ENCODE measurements at regions not wholly inside any gene's neighbourhood (a gene's known extent, or its start where the extent isn't known, plus 50 kb on each side); places are given as distances from the start of the nearest gene placed in this dataset.

DNA sequence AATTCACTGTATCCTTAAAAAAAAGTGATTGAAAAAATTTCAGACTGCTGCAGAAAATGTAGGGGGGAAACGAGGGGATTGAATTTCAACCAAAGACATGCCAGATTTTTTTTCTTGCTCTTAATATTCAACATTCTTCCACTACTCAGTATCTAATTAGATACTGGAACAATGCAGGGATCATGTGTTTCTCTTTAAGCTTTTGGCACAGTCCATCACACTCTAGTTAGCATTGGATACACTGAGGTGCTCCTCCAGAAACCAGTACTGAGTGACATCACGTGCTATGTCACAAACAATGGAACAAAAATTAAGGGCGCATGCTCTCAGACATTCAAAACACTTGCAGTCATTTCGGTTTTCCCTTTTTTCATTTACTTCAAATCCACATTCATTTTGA is 298.6 kb upstream of the PSMD7 start:
- no peak for DNase-seq (ENCODE audit: low spot score in 2 of 2)
- Histone ChIP-seq H3K27ac (no peak overlapping the region), H3K4me1 (no peaks in the 10 kb centered on the region), H3K27me3 (no peaks in the 10 kb centered on the region), H3K9me3 (peaks cover 0 to 19% (median 0%) of the 10 kb centered on the region in 4 donors), H3K36me3 (no peaks in the 10 kb centered on the region), H3K4me3 (no peak overlapping the region)
- no peak for TF ChIP-seq EP300 (IDR thresholded peaks at IDR 0.05)
- no peak for TF ChIP-seq POLR2A (IDR thresholded peaks at IDR 0.05)
- TF ChIP-seq, protein P1, sequence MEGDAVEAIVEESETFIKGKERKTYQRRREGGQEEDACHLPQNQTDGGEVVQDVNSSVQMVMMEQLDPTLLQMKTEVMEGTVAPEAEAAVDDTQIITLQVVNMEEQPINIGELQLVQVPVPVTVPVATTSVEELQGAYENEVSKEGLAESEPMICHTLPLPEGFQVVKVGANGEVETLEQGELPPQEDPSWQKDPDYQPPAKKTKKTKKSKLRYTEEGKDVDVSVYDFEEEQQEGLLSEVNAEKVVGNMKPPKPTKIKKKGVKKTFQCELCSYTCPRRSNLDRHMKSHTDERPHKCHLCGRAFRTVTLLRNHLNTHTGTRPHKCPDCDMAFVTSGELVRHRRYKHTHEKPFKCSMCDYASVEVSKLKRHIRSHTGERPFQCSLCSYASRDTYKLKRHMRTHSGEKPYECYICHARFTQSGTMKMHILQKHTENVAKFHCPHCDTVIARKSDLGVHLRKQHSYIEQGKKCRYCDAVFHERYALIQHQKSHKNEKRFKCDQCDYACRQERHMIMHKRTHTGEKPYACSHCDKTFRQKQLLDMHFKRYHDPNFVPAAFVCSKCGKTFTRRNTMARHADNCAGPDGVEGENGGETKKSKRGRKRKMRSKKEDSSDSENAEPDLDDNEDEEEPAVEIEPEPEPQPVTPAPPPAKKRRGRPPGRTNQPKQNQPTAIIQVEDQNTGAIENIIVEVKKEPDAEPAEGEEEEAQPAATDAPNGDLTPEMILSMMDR (IDR thresholded peaks at IDR 0.05), result no peak
- 52 to 54% methylated on average over 4 of the region's 4 CpGs for WGBS, 2 donors

DNA sequence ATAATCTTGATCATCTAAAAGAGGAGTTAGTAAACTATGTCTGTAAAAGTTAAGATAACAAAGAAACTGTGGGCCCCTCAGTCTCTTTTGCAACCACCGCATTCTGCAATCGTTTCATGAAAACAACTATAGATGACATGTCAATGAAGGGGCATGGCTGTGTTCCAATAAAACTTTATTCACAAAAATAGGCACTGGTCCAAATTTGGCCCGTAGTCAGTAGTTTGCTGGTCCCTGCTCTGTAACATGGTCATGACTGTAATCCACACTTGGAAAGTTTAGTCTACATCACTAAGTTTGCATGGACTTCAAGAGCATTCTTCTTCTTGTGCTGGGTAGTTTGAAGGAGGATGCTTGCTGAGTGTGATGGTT is 299.3 kb upstream of the PSMD7 start:
- H3K27ac ChIP-seq, result no peak overlapping the region

DNA sequence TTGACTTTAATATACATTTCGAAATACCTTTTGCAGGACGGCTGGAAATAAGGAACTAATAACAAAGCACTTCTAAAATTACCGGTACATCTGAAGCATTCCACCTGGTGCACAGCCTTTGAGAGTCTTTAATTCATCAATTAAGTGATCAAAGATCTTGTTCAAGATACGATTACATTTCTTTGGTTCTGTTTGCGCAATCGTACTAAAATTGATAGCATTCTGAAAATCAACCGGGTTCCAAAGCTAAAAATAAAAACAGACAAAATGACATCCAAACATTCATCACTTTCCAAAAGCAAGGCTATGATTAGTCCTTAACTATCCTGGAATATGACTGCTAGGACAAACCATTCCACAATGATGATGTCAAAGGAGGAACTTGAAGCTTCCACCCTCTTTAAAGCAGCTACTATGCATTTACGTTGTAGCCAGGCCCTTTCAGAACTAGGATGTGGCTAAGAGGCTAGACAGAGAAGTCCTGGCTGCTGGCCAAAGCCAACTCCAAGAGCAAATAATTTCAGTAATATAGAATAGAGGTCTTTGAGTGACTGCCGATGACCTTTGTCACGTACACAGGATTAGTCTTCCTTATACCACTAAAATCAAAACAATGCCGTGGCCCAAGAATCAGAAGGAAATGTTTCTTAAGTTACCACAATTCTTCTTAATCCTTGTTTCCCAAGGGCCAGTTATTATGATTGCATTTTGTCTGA is 299.8 kb upstream of the PSMD7 start:
- no peak for TF ChIP-seq POLR2A (IDR thresholded peaks at IDR 0.05)
- TF ChIP-seq, protein P1 (IDR thresholded peaks at IDR 0.05), result no peak
- no peak for TF ChIP-seq EP300 (IDR thresholded peaks at IDR 0.05)
- DNase-seq (ENCODE audit: low spot score in 2 of 2), result no peak
- no peaks in the 10 kb centered on the region for H3K36me3 ChIP-seq
- H3K27me3 ChIP-seq, result no peaks in the 10 kb centered on the region
- H3K4me3 ChIP-seq, result no peak overlapping the region
- no peaks in the 10 kb centered on the region for H3K4me1 ChIP-seq
- WGBS, 2 donors, result 54 to 59% methylated on average over 11 of the region's 11 CpGs
- H3K27ac ChIP-seq, result no peak overlapping the region
- peaks cover 0 to 17% (median 0%) of the 10 kb centered on the region in 4 donors for H3K9me3 ChIP-seq

More for the DNA sequence above, 299.3 kb upstream of the PSMD7 start:
- Histone ChIP-seq H3K9me3 (peaks cover 0 to 15% (median 0%) of the 10 kb centered on the region in 4 donors), H3K36me3 (no peaks in the 10 kb centered on the region), H3K4me1 (no peaks in the 10 kb centered on the region), H3K4me3 (no peak overlapping the region), H3K27me3 (no peaks in the 10 kb centered on the region)
- DNase-seq (ENCODE audit: low spot score in 2 of 2), result no peak
- TF ChIP-seq POLR2A (IDR thresholded peaks at IDR 0.05), result no peak
- no peak for TF ChIP-seq EP300 (IDR thresholded peaks at IDR 0.05)
- TF ChIP-seq, protein P1 (IDR thresholded peaks at IDR 0.05), result no peak
- 21 to 27% methylated on average over 3 of the region's 3 CpGs for WGBS, 2 donors

DNA sequence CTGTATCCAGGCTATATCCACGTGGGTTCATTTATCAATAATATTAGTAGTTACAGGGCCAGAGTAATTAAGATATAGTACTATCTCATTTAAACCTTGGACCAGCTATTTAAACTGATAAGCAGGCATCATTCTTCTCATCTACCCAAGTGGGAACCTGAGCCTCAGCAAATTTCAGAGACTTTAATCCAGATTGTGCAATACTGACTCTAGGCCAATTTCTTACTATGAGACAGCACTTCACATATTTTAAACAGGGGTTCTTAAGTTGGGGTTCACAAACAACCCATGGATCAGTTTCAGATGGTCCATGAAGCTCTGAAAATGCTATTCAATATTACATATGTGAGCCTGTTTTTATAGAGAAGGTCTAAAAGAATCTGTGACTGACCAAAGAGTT is 302.7 kb upstream of the PSMD7 start:
- Histone ChIP-seq H3K27ac (no peak overlapping the region), H3K4me1 (no peaks in the 10 kb centered on the region), H3K36me3 (no peaks in the 10 kb centered on the region), H3K9me3 (peaks cover 0 to 38% (median 0%) of the 10 kb centered on the region in 4 donors), H3K4me3 (no peak overlapping the region), H3K27me3 (no peaks in the 10 kb centered on the region)
- no peak for DNase-seq (ENCODE audit: low spot score in 2 of 2)
- TF ChIP-seq EP300 (IDR thresholded peaks at IDR 0.05) (no peak), POLR2A (IDR thresholded peaks at IDR 0.05) (no peak)
- TF ChIP-seq, protein P1 (IDR thresholded peaks at IDR 0.05), result no peak
- 61 to 63% methylated on average over 1 of the region's 1 CpG for WGBS, 2 donors

DNA sequence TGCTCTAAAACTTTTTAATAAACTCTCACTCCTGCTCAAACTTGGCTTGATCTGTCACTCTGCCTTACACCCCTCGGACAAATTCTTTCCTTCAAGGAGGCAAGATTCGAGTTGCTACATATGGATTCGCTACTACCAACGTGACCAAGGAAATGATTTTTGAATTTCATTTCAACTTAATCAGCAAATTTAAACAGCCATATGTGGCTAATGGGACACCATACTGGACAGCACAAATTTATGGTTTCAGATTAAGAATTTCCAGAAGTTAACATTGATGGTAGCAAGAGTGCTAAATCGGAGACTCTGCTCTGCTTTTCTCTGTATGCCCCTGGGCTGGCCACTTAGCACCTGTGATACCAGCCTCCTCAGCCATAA is 318.2 kb upstream of the PSMD7 start:
- DNase-seq (ENCODE audit: low spot score in 2 of 2), result no peak
- WGBS, 2 donors, result 73 to 93% methylated on average over 5 of the region's 5 CpGs
- Histone ChIP-seq H3K27ac (no peak overlapping the region), H3K36me3 (no peaks in the 10 kb centered on the region), H3K4me3 (no peak overlapping the region), H3K27me3 (no peaks in the 10 kb centered on the region), H3K4me1 (no peaks in the 10 kb centered on the region), H3K9me3 (peaks cover 0 to 7% (median 0%) of the 10 kb centered on the region in 4 donors)
- TF ChIP-seq, protein P1 (IDR thresholded peaks at IDR 0.05), result no peak
- TF ChIP-seq POLR2A (IDR thresholded peaks at IDR 0.05) (no peak), EP300 (IDR thresholded peaks at IDR 0.05) (no peak)

Data from tibial nerve (tissue), 4 donors.